Skin epidermis (tissue), 12 donors: ENCODE measurements at regions not wholly inside any gene's neighbourhood (a gene's known extent, or its start where the extent isn't known, plus 50 kb on each side); places are given as distances from the start of the nearest gene placed in this dataset.

ENCODE experiments used
- H3K27ac ChIP-seq, 21 experiments: fragments of 200-600 bp; sonication (generic) in 11 of 21; one replicate each; pipeline ENCODE4 v1.5.0; 2020; ENCODE audit warnings: mild to moderate bottlenecking in 3 of 21, inconsistent platforms in 2 of 21, moderate library complexity in 2 of 21
- H3K4me3 ChIP-seq, 7 experiments: fragments of 200-600 bp; sonication (generic) in 2 of 7; one replicate each; pipeline ENCODE4 v1.5.0; 2020; ENCODE audit warnings: inconsistent platforms in 2 of 7, mild to moderate bottlenecking in 2 of 7, moderate library complexity in 1 of 7

DNA sequence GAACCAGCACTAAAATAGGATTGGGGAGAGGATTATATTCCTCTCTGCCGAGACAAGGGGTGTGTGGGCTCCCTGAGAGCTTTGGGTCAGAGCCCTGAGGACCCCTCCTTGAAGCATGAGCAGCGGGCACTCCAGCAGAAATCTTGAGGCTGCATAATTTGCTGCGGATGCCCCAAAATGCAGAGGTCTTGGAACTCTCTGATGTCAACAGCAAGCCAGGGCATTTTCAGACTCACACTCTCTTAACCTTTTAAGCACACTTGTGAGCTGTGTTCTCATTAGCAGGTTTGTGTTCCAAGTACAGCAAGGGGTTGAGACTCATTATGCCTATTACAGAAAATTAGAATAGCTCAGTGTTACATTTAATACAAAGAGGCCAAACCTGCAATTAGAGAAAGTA lies 513.0 kb upstream of the ADAMTS16 start:
- H3K27ac ChIP-seq, result no peak overlapping the region
- no peak overlapping the region for H3K4me3 ChIP-seq

DNA sequence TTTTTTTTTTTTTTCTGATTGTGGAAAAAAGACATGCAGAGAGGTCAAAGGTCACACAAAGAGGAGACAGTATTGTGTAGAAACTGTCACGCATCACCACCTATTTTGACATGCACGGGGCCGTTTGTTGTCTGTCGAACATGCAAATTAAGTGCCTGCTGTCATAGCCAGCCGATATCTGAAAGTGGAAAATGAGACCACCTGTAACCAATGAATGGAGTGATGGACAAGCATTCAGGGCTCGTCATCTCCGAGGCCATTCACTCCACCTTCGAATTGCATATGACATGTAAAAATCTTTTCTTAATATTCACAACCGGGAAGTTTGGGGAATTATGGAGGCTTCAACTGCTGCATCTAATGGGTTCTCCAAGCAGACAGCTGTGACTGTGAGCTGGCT lies 512.2 kb upstream of the ADAMTS16 start:
- Histone ChIP-seq H3K4me3 (no peak overlapping the region), H3K27ac (no peak overlapping the region)

DNA sequence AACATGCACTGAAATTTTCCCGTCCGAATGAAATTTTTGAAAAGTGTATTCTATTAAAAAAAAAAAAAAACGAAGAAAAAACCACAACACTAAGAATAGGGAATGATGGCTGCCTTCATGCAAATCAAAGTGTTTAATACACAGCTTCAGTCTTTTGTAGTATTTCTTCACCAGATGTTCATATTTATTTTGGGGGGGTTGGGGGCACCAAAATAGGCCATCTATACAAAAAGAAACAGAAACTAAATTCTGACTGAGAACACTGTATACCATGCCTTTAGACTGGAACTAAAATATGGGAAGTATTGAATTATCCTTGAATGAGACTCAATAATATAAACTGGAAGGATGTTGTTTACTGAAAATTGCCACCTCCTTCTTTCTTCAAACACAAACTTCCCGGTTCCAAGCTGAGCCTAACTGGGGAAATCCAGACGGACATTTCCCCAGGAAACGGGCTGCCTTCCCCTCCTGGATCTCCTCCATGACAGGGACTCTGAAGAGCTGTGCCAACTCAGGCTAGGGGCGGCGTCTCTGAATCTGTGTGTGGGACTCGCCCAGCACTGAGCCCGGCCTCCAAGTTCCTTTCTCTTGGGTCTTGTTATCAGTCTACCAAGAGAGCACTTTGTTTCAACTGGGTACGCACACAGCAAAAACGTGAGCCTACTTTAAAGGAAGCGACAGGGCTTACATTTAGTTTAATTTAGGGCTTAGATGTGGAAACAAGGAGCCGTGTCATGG lies 511.3 kb upstream of the ADAMTS16 start:
- H3K4me3 ChIP-seq, result no peak overlapping the region
- no peak overlapping the region for H3K27ac ChIP-seq

DNA sequence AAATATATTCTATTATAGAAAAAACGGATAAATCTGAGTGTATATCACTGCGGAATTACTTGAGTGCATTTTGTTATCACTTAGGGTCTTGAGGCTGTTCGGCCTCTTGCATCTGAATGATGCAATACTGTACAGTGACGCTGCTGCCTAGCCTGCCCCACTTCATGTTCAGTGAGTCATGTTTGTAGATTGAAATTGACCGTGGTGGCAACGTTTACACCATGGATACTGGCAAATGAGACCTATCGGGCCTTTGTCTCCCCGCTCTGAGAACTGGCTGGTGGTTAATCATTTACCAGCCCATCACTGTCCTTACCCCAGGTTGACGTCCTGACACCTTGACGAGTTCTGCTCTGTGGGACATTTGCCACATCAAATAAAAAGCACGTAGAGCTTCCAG lies 510.1 kb upstream of the ADAMTS16 start:
- Histone ChIP-seq H3K27ac (no peak overlapping the region), H3K4me3 (no peak overlapping the region)

DNA sequence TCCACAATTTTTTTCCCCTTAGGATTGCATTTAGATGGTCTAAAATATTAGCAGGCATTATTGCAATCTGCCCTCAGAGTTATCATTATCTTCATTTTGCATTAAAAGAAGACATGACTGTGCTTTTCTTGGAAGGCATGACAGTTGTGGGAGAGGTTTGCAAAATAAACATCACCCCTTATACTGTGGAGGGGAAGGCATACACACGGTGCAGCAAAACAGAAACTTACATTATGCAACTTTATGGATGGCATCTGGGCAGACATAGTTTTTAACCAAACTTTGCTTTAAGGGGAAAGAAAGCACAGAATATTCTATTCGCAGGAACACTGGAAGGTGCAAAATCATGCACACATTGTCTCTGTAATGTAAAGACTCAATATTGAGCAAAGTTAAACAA lies 505.8 kb upstream of the ADAMTS16 start:
- H3K4me3 ChIP-seq, result no peak overlapping the region
- H3K27ac ChIP-seq, result no peak overlapping the region

DNA sequence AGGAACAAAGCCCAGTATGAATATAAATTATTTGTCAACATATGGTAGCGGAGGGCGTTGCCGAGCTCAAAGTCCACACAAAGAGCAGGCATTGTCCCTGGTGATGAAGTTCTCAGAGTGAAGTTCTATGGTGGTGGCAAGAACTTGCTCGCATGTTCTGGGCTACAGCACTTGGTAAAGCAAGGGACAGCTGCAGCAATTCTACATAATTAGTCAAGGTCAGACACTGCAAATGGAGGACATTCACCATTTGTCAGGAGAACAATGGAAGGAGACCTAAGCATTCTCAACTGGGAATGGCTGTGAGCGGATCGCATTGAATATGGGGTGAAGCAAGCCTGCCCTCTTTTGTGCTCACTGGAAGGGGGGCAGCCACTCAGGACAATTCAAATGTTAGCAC lies 503.8 kb upstream of the ADAMTS16 start:
- Histone ChIP-seq H3K27ac (no peak overlapping the region), H3K4me3 (no peak overlapping the region)

DNA sequence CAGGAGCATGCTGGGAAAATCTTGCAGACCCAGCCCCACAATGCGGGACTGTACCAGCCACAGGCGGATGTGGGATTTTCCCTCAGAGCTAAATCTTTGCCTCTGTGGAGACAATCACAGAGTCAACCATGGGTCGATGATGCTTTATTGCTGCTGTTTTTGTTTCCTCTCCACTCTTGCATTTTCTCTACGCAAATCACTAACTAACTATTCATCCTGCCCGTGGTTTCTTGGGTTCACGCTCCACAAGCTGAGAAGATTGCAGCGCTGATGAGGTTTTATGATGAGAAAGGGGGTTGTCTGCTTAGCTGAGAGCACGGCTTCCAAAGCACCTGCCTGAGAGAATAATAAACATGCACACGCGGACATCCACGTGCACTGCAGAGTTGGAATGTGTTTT lies 500.2 kb upstream of the ADAMTS16 start:
- Histone ChIP-seq H3K27ac (no peak overlapping the region), H3K4me3 (no peak overlapping the region)

DNA sequence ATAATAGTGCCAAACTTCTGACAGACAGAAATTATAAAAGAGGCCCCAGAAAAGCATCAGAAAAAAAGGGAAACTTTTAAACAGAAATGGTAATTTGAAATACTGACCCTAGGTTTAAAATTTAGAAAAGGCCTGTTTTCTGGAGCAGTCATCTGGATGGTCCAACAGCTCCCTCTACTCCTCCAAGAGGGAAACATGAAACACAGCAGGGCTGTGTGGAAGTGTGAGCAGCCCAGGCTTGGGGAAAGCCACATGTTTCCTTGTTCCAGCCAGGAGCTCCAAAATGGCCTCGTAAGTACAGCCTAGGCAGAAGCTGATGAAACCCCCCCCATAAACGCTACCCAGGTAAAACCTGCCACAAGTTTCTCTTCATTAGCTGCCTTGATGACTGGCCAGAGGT lies 499.3 kb upstream of the ADAMTS16 start:
- no peak overlapping the region for H3K27ac ChIP-seq
- no peak overlapping the region for H3K4me3 ChIP-seq

DNA sequence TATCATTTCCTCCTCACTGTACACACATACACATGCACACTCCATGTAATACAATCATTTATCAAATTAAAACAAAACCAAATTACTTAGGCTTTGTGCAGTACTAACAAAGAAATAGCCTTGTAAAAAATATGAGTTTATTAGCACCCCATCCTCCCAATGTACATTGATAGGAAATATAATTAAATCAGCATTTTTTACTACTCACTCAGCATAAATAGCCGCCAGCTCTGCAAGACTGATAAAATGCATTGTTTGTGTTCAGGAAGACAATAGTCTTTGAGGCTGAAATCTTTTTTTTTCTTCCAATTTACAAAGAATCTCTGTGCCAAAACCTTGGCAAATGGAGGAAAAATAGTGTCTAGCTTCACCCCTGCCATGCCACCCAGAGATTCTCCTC lies 497.6 kb upstream of the ADAMTS16 start:
- H3K4me3 ChIP-seq, result no peak overlapping the region
- no peak overlapping the region for H3K27ac ChIP-seq

DNA sequence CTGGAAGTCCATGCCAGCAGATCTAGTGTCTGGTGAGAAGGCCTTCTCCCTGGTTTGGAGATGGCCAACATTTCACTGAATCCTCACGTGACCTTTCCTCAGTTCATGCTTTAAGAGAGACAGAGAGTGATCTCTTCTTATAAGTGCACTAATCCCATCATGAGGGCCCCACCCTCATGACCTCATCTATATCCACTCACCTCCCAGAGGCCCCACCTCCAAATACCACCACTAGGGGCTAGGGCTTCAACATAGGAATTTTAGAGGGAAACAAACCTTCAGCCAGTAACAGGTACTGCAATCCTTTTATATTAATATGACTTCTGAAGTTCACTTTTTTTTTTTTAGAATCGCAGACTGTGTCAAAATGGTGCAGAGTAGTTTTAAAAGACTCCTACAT lies 496.9 kb upstream of the ADAMTS16 start:
- H3K4me3 ChIP-seq, result no peak overlapping the region
- no peak overlapping the region for H3K27ac ChIP-seq

DNA sequence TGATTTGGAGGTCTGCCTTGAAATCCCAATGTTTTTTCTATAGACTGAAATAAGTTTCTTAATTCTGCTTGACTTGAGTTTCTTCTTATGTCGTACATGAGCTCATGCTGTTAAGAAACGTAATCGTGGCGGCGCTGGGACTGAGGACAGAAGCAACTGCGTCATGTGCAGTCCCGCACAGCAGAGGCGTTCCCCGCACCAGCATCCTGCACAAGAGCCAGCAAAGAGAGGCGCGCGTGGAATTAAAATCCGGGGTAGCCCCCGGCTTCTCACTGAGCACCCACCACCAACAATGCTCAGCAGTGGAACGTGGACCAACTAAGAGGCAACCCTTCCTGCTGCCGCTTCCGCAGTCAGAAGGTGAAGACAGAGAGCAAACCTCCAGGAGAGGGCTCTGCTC lies 496.2 kb upstream of the ADAMTS16 start:
- H3K27ac ChIP-seq, result no peak overlapping the region
- H3K4me3 ChIP-seq, result no peak overlapping the region

DNA sequence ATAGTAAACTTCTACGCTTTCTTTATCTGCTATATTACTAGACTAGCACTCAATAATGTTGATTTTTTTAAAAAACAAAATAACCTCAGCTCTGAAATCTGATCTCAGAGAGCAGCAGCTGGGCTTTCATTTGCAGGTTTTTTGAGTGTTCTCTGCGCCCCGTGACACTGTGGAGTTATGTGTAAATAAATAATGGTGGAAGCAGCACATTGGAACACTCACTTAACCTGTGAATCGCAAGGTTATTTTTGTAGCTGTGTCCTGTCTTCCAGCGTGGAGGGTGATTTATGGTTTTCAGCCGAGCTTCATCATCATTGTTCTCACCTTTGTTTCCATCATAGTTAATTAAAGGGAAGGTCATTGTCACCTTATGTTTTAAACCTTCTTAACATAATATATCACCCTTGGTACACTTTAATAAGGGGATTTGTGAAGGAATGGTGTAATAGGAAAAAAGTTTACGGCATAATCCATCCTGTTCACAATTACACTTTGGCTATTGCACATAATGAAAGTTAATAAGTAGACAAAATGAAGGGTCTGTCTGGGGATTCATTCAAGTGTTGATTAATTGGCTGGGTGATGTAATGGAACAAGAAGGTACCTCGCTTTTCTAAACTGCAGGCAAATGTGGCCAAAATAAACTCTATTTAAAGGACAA lies 493.3 kb upstream of the ADAMTS16 start:
- H3K4me3 ChIP-seq, result no peak overlapping the region
- no peak overlapping the region for H3K27ac ChIP-seq

DNA sequence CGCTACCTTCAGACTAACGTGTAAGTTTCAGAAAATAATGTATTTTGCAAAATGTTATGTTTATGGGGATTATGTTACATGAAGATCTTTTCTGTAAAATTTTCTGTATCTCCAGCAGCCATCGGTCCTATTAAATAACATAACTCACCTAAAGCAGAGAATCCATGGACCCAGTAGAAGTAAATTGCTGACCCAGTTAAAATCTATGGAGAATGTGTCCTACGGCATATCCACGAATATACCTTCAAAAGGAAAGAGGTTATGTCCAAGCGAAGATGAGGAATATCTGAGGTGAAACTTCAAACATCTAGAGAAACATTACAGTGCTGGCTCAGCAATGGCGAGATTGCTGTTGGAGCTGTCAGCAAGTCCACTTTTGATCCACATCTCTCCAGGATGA lies 492.2 kb upstream of the ADAMTS16 start:
- Histone ChIP-seq H3K4me3 (no peak overlapping the region), H3K27ac (no peak overlapping the region)

DNA sequence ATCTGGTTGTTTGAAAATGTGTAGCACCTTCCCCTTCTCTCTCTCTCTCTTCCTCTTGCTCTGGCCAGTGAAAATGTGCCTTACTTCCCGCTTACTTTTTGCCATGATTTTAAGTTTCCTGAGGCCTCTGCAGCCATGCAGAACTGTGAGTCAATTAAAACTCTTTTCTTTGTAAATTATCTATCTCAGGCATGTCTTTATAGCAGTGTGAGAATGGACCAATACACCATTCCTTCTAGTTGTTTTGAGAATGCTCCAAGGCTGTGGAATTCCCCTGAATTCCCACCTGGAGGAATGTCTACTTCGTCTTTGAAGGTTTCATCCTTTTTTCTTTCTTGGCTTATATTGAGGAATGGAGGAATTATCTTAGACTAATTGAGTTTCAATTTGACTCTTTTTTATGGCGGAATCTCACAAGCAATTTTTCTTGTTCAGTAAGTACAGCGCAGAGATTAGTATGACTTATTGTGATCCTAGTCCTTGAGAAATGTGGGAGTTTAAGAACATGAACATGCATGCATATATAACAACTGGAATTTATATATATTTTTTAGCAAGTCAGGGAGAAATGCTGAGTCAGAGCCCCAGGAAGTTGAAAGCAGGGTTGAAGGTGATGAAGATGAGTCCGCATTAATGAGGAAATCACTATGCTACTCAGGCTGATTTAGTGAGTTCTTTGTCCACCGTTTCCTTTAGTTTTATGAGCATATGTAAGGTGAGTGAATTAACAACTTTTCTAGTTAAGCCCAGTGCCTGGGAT lies 488.1 kb upstream of the ADAMTS16 start:
- Histone ChIP-seq H3K27ac (no peak overlapping the region), H3K4me3 (no peak overlapping the region)

DNA sequence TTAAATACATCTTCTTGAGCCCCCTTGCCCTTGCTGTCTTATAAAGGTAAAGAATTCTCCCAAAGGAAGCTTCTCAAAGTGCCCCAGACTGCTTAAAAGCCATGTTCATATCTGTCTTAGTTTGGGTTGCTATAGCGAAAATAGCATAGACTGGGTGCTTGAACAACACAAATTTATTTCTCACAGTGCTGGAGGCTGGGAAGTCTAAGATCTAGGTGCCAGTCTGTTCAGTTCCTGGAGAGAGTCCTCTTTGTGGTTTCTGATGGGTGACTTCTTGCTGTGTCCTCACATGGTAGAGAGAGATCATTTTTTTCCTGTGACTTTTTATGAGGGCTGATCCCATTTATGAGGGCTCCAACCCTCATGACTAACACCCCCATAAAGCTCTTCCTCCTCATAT lies 486.7 kb upstream of the ADAMTS16 start:
- no peak overlapping the region for H3K27ac ChIP-seq
- H3K4me3 ChIP-seq, result no peak overlapping the region

DNA sequence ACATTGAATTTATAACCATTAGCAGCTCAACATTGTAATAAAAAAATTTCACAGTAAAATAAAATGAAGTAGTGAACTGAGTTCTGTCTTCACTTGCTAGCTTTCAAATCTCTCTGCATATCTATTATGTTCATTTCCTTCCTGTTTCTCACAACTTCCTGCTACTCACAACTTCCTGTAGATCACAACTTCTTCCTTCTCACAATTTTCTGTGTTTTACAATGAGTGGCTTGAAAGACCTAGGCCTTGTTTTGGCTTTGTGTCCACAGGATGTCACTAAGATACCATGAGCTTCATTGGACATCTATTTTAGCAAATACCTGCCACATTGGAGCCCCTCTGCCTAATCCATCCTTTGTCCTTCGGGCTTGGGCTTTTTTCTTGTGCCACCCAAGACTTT lies 480.3 kb upstream of the ADAMTS16 start:
- Histone ChIP-seq H3K4me3 (no peak overlapping the region), H3K27ac (no peak overlapping the region)

DNA sequence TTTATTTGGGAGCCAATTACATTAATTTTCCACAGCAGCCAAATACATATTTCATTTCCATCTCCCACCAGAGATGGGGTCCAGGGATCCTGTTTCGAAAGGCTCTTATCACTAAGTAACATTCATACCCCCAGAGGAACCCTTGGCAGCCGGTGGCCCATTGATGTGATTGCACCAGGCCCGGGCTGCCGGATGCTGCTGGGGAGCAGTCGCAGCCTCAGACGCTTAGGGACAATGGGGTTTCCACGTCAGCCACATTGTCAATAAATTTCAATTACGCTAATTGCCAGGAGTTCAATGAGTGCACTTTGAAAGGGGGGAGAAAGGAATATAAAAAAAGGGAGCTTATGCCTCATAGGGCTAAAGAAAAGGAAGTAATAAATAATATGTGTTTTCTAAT lies 478.8 kb upstream of the ADAMTS16 start:
- no peak overlapping the region for H3K4me3 ChIP-seq

DNA sequence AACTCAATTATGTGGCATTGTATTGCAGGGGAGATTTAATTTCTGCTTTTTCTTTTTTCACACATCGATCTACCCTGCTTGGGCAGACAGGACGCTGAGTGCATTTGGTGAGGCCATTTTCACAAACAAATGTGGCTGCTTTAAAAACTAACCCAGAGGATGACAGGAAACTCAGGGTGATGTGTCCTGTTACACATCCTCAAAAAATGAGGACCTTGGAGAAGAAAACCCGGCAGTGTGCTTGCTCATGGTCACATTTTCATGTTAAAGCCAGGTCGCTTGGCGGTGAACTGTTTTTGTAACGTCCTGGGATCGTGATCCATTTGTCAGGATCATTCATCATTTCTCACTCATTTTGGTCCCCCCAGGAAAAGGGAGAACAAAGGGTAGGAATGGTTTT lies 478.3 kb upstream of the ADAMTS16 start:
- no peak overlapping the region for H3K27ac ChIP-seq
- no peak overlapping the region for H3K4me3 ChIP-seq

More for the DNA sequence above, 478.8 kb upstream of the ADAMTS16 start:
- H3K27ac ChIP-seq, result no peak overlapping the region

DNA sequence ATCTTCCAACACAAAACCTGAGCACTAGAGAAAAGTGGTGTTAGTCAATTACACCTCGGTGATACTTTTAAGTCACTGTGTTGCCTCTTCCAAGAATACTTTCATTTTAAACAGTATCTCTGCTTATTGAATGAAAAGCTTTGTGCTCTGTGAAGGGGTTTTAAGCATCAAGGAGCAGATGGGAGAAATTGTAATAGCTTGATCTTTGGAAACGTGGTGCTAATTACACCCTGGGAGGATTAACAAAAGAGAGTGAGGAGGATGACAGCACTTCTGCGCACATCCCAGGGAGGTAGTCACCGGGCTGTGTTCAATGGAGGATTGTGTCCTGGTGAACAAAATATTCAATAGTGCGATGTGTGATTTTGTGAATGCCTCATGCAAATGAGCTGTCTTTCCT lies 477.4 kb upstream of the ADAMTS16 start:
- no peak overlapping the region for H3K27ac ChIP-seq
- H3K4me3 ChIP-seq, result no peak overlapping the region

DNA sequence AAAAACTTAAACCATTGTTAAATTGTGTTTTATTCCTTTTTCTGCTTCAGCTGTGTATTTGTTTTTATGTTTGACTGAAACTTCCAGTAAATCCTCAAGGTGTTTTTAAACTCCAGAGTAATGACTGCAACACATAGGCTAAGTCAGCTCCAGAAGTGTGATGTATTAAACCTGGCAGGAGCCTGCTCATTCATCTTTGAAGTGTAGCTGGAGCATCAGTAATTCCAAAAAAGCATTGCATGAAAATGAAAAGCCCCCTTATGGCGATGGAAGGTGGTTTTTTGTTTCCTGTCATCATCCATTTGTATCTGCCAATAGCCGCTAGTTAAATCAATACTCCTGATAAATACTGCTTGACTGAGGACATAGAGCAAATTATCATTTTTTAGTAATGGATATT lies 474.2 kb upstream of the ADAMTS16 start:
- Histone ChIP-seq H3K4me3 (no peak overlapping the region), H3K27ac (no peak overlapping the region)

DNA sequence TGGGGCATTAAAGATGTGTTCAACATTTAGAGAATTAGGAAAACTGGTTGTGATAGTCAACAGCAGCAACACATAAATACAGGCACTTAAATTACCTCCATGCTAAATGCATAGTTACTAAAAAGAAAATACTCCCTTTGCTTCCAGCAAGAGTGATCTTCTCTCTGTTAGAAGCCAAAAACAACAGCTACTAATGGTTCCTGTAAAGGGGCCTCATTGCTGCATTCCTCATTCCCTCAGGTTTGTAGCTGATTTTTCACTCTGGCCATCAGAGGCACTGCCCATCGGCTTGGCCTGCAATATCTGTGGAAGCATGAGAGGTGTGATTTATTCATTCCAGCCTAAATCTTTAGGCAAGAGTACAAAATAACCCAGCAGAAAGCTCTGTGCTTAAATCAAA lies 466.0 kb upstream of the ADAMTS16 start:
- Histone ChIP-seq H3K27ac (no peak overlapping the region), H3K4me3 (no peak overlapping the region)
